Uterus (tissue), 2 donors: ENCODE measurements at regions not wholly inside any gene's neighbourhood (a gene's known extent, or its start where the extent isn't known, plus 50 kb on each side); places are given as distances from the start of the nearest gene placed in this dataset.

Experiments used
- POLR2A ChIP-seq, 2 donors: fragments of 450-650 bp; IDR thresholded peaks; one replicate each; pipeline ENCODE4 v1.6.1; 2016; ENCODE audit warnings: antibody characterized with exemption in 2 of 2, mild to moderate bottlenecking in 1 of 2, moderate library complexity in 1 of 2
- TF ChIP-seq, protein P1 (sequence below), 4 experiments: fragments of 200-600 bp in 2 of 4; fragments of 450-650 bp in 2 of 4; sonication (generic) in 2 of 4; IDR thresholded peaks; one replicate each; pipeline ENCODE4 v1.5.1; 2016 to 2019; ENCODE audit warnings: antibody characterized with exemption in 4 of 4, mild to moderate bottlenecking in 2 of 4, moderate library complexity in 1 of 4

DNA sequence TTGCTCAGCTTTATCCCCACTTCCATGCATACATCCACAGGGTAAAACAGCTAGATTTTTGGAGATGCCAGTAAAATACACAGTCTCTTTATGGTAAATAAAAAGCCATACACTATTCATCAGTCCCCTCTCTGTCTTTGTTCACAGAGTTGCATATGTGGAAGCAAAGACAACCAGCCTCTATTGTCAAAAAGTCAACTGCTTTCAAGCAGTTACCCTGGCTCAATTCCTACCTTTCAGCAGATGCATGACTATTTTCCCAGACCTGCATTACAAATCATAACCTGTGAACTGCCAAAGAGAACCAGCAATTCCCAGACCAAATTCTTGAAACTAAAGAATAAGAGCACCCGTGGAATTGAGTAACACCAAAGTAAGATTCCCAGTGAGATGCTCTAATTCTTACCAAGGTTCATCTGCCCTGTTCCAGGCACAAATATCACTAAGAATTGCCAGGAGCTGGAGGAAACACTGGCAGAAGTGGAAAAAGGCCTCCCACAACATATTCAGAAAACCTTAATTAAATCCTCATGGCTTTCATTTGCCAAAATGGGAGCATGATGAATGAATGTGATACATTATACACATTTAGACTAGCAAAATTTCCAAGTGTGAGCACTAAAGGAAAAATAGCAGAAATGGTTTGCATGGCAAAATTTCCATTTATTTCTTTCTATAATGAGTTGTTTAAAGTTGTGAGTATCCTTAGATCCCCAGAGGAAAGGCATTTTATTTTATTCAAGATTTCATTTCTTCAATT is 391.2 kb upstream of the ADGRL3 start:
- TF ChIP-seq, protein P1, sequence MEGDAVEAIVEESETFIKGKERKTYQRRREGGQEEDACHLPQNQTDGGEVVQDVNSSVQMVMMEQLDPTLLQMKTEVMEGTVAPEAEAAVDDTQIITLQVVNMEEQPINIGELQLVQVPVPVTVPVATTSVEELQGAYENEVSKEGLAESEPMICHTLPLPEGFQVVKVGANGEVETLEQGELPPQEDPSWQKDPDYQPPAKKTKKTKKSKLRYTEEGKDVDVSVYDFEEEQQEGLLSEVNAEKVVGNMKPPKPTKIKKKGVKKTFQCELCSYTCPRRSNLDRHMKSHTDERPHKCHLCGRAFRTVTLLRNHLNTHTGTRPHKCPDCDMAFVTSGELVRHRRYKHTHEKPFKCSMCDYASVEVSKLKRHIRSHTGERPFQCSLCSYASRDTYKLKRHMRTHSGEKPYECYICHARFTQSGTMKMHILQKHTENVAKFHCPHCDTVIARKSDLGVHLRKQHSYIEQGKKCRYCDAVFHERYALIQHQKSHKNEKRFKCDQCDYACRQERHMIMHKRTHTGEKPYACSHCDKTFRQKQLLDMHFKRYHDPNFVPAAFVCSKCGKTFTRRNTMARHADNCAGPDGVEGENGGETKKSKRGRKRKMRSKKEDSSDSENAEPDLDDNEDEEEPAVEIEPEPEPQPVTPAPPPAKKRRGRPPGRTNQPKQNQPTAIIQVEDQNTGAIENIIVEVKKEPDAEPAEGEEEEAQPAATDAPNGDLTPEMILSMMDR (IDR thresholded peaks at IDR 0.05), result no peak
- TF ChIP-seq POLR2A (IDR thresholded peaks at IDR 0.05), result no peak
